ENCODE measurements at regions not wholly inside any gene's neighbourhood (a gene's known extent, or its start where the extent isn't known, plus 50 kb on each side); places are given as distances from the start of the nearest gene placed in this dataset.

DNA sequence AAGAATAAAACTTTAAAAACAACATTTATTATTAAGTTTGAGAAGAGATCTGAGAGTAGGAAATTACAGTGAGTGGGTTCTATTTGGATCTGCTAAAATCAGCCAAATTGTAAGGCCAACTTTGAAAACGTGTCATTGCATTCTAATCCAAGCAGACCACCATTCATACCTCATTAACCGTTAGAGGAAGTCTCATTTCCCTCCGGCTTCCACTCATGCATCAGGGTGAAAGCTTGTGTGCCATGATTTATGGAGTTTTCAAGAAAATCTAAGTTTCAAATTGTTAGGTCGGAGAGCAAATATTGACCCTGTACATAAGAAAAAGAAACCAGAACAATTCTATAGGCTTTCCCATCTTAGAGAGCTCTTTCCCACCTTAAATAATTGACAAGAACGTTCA lies 166.6 kb upstream of the NRG3 start:
- TF ChIP-seq EZH2 (IDR thresholded peaks at IDR 0.05; ENCODE audit: borderline replicate concordance, control insufficient read depth, low read depth, low read length) (no peak), SRF (IDR thresholded peaks at IDR 0.05; ENCODE audit: low read depth in 2 of 2, low read length in 2 of 2) (no peak), RB1 (IDR thresholded peaks at IDR 0.05; ENCODE audit: borderline replicate concordance) (no peak), EP300 (IDR thresholded peaks at IDR 0.05; ENCODE audit: borderline replicate concordance in 1 of 2, control insufficient read depth in 1 of 2, low read depth in 2 of 2, low read length in 2 of 2) (no peak), POLR2AphosphoS5 (IDR thresholded peaks at IDR 0.05; ENCODE audit: low read length) (no peak), CHD1 (IDR thresholded peaks at IDR 0.05; ENCODE audit: low read depth, low read length) (no peak), GATAD2B (conservative IDR thresholded peaks at IDR 0.05; ENCODE audit: low read depth) (no peak), ZNF274 (IDR thresholded peaks at IDR 0.05; ENCODE audit: insufficient read depth, insufficient read length) (no peak), POLR2A (IDR thresholded peaks at IDR 0.05; ENCODE audit: low read depth, low read length) (no peak)
- TF ChIP-seq, protein P1, sequence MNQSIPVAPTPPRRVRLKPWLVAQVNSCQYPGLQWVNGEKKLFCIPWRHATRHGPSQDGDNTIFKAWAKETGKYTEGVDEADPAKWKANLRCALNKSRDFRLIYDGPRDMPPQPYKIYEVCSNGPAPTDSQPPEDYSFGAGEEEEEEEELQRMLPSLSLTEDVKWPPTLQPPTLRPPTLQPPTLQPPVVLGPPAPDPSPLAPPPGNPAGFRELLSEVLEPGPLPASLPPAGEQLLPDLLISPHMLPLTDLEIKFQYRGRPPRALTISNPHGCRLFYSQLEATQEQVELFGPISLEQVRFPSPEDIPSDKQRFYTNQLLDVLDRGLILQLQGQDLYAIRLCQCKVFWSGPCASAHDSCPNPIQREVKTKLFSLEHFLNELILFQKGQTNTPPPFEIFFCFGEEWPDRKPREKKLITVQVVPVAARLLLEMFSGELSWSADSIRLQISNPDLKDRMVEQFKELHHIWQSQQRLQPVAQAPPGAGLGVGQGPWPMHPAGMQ (IDR thresholded peaks at IDR 0.05; ENCODE audit: borderline replicate concordance): no peak
- TF ChIP-seq, protein P2, sequence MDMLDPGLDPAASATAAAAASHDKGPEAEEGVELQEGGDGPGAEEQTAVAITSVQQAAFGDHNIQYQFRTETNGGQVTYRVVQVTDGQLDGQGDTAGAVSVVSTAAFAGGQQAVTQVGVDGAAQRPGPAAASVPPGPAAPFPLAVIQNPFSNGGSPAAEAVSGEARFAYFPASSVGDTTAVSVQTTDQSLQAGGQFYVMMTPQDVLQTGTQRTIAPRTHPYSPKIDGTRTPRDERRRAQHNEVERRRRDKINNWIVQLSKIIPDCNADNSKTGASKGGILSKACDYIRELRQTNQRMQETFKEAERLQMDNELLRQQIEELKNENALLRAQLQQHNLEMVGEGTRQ (IDR thresholded peaks at IDR 0.05; ENCODE audit: borderline replicate concordance, low read depth, low read length): no peak
- TF ChIP-seq, protein P3, sequence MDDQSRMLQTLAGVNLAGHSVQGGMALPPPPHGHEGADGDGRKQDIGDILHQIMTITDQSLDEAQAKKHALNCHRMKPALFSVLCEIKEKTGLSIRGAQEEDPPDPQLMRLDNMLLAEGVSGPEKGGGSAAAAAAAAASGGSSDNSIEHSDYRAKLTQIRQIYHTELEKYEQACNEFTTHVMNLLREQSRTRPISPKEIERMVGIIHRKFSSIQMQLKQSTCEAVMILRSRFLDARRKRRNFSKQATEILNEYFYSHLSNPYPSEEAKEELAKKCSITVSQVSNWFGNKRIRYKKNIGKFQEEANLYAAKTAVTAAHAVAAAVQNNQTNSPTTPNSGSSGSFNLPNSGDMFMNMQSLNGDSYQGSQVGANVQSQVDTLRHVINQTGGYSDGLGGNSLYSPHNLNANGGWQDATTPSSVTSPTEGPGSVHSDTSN (IDR thresholded peaks at IDR 0.05; ENCODE audit: insufficient replicate concordance, low read depth, low read length): no peak
- TF ChIP-seq, protein P4, sequence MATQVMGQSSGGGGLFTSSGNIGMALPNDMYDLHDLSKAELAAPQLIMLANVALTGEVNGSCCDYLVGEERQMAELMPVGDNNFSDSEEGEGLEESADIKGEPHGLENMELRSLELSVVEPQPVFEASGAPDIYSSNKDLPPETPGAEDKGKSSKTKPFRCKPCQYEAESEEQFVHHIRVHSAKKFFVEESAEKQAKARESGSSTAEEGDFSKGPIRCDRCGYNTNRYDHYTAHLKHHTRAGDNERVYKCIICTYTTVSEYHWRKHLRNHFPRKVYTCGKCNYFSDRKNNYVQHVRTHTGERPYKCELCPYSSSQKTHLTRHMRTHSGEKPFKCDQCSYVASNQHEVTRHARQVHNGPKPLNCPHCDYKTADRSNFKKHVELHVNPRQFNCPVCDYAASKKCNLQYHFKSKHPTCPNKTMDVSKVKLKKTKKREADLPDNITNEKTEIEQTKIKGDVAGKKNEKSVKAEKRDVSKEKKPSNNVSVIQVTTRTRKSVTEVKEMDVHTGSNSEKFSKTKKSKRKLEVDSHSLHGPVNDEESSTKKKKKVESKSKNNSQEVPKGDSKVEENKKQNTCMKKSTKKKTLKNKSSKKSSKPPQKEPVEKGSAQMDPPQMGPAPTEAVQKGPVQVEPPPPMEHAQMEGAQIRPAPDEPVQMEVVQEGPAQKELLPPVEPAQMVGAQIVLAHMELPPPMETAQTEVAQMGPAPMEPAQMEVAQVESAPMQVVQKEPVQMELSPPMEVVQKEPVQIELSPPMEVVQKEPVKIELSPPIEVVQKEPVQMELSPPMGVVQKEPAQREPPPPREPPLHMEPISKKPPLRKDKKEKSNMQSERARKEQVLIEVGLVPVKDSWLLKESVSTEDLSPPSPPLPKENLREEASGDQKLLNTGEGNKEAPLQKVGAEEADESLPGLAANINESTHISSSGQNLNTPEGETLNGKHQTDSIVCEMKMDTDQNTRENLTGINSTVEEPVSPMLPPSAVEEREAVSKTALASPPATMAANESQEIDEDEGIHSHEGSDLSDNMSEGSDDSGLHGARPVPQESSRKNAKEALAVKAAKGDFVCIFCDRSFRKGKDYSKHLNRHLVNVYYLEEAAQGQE (IDR thresholded peaks at IDR 0.05; ENCODE audit: low read depth, low read length): no peak
- TF ChIP-seq, protein P5, sequence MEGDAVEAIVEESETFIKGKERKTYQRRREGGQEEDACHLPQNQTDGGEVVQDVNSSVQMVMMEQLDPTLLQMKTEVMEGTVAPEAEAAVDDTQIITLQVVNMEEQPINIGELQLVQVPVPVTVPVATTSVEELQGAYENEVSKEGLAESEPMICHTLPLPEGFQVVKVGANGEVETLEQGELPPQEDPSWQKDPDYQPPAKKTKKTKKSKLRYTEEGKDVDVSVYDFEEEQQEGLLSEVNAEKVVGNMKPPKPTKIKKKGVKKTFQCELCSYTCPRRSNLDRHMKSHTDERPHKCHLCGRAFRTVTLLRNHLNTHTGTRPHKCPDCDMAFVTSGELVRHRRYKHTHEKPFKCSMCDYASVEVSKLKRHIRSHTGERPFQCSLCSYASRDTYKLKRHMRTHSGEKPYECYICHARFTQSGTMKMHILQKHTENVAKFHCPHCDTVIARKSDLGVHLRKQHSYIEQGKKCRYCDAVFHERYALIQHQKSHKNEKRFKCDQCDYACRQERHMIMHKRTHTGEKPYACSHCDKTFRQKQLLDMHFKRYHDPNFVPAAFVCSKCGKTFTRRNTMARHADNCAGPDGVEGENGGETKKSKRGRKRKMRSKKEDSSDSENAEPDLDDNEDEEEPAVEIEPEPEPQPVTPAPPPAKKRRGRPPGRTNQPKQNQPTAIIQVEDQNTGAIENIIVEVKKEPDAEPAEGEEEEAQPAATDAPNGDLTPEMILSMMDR (IDR thresholded peaks at IDR 0.05 in 2 of 3, conservative IDR thresholded peaks at IDR 0.05 in 1 of 3; ENCODE audit: control insufficient read depth in 2 of 3, extremely low read depth in 1 of 3, insufficient read depth in 1 of 3, low read depth in 3 of 3, low read length in 3 of 3): no peak
